Left renal pelvis (tissue), 4 donors: ENCODE measurements at regions not wholly inside any gene's neighbourhood (a gene's known extent, or its start where the extent isn't known, plus 50 kb on each side); places are given as distances from the start of the nearest gene placed in this dataset.
"Not testable (repeated sequence)": the region's sequence is repeated elsewhere in the genome, so short reads cannot be mapped to it uniquely, and the experiment has no call there.

ENCODE experiments used
- DNase-seq, 4 donors: peaks; one replicate each; pipeline ENCODE4 v3.0.0-alpha.2; 2013; ENCODE audit warnings: low read depth in 4 of 4, low spot score in 3 of 4

DNA sequence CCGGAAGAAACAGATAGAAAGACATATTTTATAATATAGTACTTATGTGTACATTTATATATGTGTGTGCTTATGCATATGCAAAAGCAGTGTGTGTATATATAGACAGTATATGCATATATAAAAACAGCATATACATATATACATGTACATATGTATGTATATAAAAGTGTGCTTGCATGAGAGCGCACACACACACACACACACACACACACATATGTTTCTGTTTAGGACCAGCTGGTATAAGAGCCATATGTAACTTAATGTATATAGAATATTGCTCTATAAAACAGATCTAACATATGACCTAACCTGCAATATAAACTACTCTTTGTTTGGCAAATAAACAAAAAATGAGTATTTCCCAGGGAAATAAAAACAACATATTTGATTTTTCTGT is 65.1 kb upstream of the CDH9 start:
- no peak for DNase-seq

DNA sequence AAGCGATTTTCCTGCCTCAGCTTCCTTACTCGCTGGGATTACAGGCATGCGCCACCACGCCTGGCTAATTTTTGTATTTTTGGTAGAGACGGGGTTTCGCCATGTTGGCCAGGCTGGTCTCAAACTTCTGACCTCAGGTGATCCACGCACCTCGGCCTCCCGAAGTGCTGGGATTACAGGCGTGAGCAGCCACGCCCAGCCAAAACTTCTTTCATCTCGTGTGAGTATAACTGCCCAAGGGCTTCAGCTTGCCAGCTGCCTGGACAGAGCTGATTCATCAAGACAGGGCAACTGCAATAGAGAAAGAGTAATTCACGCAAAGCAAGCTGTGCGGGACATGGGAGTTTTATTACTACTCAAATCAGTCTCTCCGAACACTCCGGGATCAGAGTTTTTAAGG is 57.4 kb upstream of the CDH9 start:
- DNase-seq = not testable (repeated sequence)

DNA sequence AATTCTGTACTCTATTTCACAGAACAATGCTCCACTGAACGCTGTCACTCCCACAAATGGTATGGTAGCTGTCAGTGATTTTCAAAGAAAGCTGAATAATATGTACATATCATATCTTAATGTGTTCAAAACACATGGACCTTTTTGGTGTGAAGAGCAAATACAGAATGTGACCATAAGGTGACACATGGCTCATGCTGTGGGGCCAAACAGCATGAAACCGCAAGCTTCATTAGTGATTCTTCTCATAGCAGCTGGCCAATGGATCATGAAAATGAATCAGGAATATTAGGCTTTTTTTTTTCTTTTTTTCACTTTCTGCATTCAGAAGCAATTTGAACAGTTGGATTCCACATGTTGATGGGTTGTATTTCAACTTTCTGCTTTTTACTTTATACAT is 54.9 kb upstream of the CDH9 start:
- DNase-seq = no peak

DNA sequence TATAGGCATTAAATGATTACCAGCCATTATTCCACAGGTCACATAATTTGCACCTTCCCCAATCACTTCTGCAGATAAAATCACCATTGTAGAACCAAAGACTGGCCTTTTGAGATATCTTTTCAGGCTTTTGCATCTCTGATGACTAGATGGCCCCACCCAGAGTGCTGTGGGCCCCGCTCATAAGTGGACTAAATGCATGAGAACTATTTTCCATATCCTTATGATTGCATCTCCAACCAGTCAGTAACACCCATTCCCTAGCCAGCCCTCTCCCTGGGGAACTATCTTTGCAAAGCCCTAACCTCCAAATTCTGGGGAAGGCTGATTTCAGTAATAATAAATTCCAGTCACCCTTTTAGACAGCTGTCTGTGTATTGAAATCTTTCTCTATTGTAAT is 53.5 kb upstream of the CDH9 start:
- no peak for DNase-seq

DNA sequence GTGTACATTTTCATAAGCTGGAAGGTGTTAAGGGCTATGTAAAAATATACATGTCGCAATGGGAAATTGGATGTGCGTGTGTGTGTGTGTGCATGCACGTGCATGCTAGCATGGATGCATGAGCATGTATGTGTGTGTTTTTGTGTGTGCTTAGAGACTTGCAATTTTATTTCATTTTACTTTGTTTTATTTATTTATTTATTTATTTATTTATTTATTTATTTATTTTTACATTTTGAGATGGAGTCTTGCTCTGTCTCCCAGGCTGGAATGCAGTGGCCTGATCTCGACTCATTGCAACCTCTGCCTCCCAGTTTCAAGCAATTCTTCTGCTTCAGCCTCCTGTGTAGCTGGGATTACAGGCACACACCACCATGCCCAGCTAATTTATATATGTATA is 50.4 kb upstream of the CDH9 start:
- not testable (repeated sequence) for DNase-seq
